ENCODE measurements at regions not wholly inside any gene's neighbourhood (a gene's known extent, or its start where the extent isn't known, plus 50 kb on each side); places are given as distances from the start of the nearest gene placed in this dataset.

GRCh38 chr3:56864090-56864489, 62.3 kb upstream of the ARHGEF3 start:
- no peak for DNase-seq
- H3K4me2 ChIP-seq (replicated peaks; ENCODE audit: extremely low read depth, low read length, poor library complexity, severe bottlenecking): no peak overlapping the region
- no peaks in the 10 kb centered on the region for H4K20me1 ChIP-seq (ENCODE audit: insufficient read depth, low read length)
- Mint-ChIP-seq H3K27ac (no peak overlapping the region), H3K27me3 (ENCODE audit: low read depth in 3 of 3) (peaks cover 3 to 4% (median 4%) of the 10 kb centered on the region in 3 donors), H3K36me3 (no peaks in the 10 kb centered on the region), H3K9me3 (peaks cover 0 to 1% (median 0%) of the 10 kb centered on the region in 7 donors), H3K4me3 (no peak overlapping the region), H3K4me1 (peaks cover 4% of the 10 kb centered on the region)
- no peaks in the 10 kb centered on the region for H3K79me2 ChIP-seq (ENCODE audit: insufficient read depth, low read length)
- no peak overlapping the region for H3K27ac ChIP-seq (ENCODE audit: low read depth in 1 of 2, low read length in 2 of 2)
- intact Hi-C loops (cut with micrococcal nuclease): no loop called here
- H3K4me1 ChIP-seq (ENCODE audit: control insufficient read depth in 1 of 2, insufficient read depth in 2 of 2, low read length in 2 of 2): no peaks in the 10 kb centered on the region
- H2AFZ ChIP-seq (ENCODE audit: insufficient read depth, low read depth, low read length, poor library complexity, severe bottlenecking): no peak overlapping the region
- H3K9ac ChIP-seq (ENCODE audit: insufficient read depth, low read length, poor library complexity, severe bottlenecking): no peak overlapping the region
- H3K27me3 ChIP-seq (ENCODE audit: control insufficient read depth in 2 of 2, insufficient read depth in 2 of 2, low read length in 2 of 2): no peaks in the 10 kb centered on the region
- no peaks in the 10 kb centered on the region for H3K9me3 ChIP-seq (replicated peaks in 1 of 2; ENCODE audit: control insufficient read depth in 1 of 2, insufficient read depth in 1 of 2, low read length in 2 of 2)
- H3K36me3 ChIP-seq (replicated peaks in 1 of 2; ENCODE audit: control insufficient read depth in 1 of 2, insufficient read depth in 2 of 2, low read length in 2 of 2): no peaks in the 10 kb centered on the region
- no peak for TF ChIP-seq CTCF (IDR thresholded peaks at IDR 0.05)
- no peak overlapping the region for H3K4me3 ChIP-seq (replicated peaks in 1 of 3; ENCODE audit: low read depth in 2 of 3, low read length in 3 of 3)

GRCh38 chr3:56862352-56863062, 60.8 kb upstream of the ARHGEF3 start:
- H4K20me1 ChIP-seq (ENCODE audit: insufficient read depth, low read length): no peaks in the 10 kb centered on the region
- Mint-ChIP-seq H3K27ac (no peak overlapping the region), H3K36me3 (no peaks in the 10 kb centered on the region), H3K27me3 (ENCODE audit: low read depth in 3 of 3) (peaks cover 0 to 4% (median 2%) of the 10 kb centered on the region in 3 donors), H3K4me1 (peaks cover under 1% of the 10 kb centered on the region), H3K4me3 (no peak overlapping the region), H3K9me3 (peaks cover 0 to under 1% (median 0%) of the 10 kb centered on the region in 7 donors)
- TF ChIP-seq CTCF (IDR thresholded peaks at IDR 0.05): no peak
- H3K9me3 ChIP-seq (replicated peaks in 1 of 2; ENCODE audit: control insufficient read depth in 1 of 2, insufficient read depth in 1 of 2, low read length in 2 of 2): no peaks in the 10 kb centered on the region
- H3K27me3 ChIP-seq (ENCODE audit: control insufficient read depth in 2 of 2, insufficient read depth in 2 of 2, low read length in 2 of 2): no peaks in the 10 kb centered on the region
- intact Hi-C loops (cut with micrococcal nuclease): no loop called here
- DNase-seq: no peak
- H3K9ac ChIP-seq (ENCODE audit: insufficient read depth, low read length, poor library complexity, severe bottlenecking): no peak overlapping the region
- no peaks in the 10 kb centered on the region for H3K4me1 ChIP-seq (ENCODE audit: control insufficient read depth in 1 of 2, insufficient read depth in 2 of 2, low read length in 2 of 2)
- 97% methylated on average over 2 of the region's 6 CpGs for WGBS (ENCODE audit: insufficient coverage)
- no peak overlapping the region for H3K27ac ChIP-seq (ENCODE audit: low read depth in 1 of 2, low read length in 2 of 2)
- no peaks in the 10 kb centered on the region for H3K36me3 ChIP-seq (replicated peaks in 1 of 2; ENCODE audit: control insufficient read depth in 1 of 2, insufficient read depth in 2 of 2, low read length in 2 of 2)
- no peaks in the 10 kb centered on the region for H3K79me2 ChIP-seq (ENCODE audit: insufficient read depth, low read length)
- H3K4me2 ChIP-seq (replicated peaks; ENCODE audit: extremely low read depth, low read length, poor library complexity, severe bottlenecking): no peak overlapping the region
- H3K4me3 ChIP-seq (replicated peaks in 1 of 3; ENCODE audit: low read depth in 2 of 3, low read length in 3 of 3): no peak overlapping the region
- H2AFZ ChIP-seq (ENCODE audit: insufficient read depth, low read depth, low read length, poor library complexity, severe bottlenecking): no peak overlapping the region
